ENCODE measurements at regions not wholly inside any gene's neighbourhood (a gene's known extent, or its start where the extent isn't known, plus 50 kb on each side); places are given as distances from the start of the nearest gene placed in this dataset.

DNA sequence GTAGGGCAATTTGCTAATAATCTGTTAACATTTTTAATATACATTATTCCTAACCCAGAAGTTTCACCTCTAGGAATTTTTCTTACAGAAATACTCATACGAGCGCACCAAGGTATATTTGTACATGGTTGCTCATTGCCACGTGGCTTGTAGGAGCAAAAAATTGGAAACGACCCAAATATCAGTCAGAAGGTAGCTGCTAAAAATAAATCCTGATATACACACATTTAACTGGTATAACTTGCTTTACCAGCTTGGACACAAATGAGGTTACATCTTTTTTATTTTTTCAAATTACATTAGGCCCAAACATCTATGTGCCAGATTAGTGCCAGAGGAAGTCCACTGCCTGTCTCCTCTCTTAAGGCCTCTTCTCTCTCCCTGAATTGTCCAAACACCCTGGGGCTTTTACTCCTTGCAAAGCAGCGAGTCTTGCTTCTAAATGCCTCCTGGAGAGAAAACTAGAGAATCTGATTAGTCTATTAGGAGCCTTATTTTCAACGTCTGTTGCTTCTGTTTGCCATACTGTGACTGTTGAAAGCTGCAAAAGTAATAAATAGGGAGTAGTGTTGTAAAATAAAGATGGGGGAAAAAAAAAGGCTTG lies 92.0 kb upstream of the SSBP2 start:
- H3K4me1 ChIP-seq, result peaks cover 0 to 6% of the 10 kb centered on the region in 2 donors
- H3K27ac ChIP-seq, result peak overlapping the region; percentile 8 to 71
- no peaks in the 10 kb centered on the region for H3K36me3 ChIP-seq
- H3K27me3 ChIP-seq, result no peaks in the 10 kb centered on the region
- peak in 1 of 2 donors; percentile 31 for DNase-seq (ENCODE audit: low spot score in 2 of 2)
- peak in 1 of 3 donors; percentile 38 for TF ChIP-seq POLR2AphosphoS5 (IDR thresholded peaks at IDR 0.05)
- TF ChIP-seq, protein P1, sequence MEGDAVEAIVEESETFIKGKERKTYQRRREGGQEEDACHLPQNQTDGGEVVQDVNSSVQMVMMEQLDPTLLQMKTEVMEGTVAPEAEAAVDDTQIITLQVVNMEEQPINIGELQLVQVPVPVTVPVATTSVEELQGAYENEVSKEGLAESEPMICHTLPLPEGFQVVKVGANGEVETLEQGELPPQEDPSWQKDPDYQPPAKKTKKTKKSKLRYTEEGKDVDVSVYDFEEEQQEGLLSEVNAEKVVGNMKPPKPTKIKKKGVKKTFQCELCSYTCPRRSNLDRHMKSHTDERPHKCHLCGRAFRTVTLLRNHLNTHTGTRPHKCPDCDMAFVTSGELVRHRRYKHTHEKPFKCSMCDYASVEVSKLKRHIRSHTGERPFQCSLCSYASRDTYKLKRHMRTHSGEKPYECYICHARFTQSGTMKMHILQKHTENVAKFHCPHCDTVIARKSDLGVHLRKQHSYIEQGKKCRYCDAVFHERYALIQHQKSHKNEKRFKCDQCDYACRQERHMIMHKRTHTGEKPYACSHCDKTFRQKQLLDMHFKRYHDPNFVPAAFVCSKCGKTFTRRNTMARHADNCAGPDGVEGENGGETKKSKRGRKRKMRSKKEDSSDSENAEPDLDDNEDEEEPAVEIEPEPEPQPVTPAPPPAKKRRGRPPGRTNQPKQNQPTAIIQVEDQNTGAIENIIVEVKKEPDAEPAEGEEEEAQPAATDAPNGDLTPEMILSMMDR (IDR thresholded peaks at IDR 0.05), result no peak
- intact Hi-C loops (cut with DNase I; ENCODE audit: low total_unique reads), result no loop called here
- no peak overlapping the region for H3K4me3 ChIP-seq
- H3K9me3 ChIP-seq, result no peaks in the 10 kb centered on the region

DNA sequence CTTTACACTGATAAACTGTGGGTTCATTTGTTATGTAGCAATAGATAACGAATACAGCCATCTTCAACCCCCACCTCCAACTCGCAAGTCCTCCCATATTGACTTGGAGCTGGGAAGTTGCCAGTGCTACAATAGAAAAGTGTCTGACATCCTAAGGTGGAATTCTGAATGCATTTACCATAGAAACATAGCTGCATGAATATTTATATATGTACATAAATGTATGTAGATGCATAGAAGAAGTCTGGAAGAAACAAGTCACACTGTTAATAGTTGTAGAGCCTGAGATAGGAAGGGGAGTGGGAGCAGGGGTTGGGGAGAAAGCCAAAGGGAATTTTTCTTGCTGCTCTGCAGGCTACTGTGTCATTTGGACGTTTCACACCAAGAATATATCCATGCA lies 88.1 kb upstream of the SSBP2 start:
- no peak for DNase-seq (ENCODE audit: low spot score in 2 of 2)
- TF ChIP-seq POLR2AphosphoS5 (IDR thresholded peaks at IDR 0.05) (no peak), POLR2A (IDR thresholded peaks at IDR 0.05) (no peak)
- TF ChIP-seq, protein P1 (IDR thresholded peaks at IDR 0.05), result no peak
- Histone ChIP-seq H3K9me3 (no peaks in the 10 kb centered on the region), H3K4me3 (no peak overlapping the region), H3K27me3 (no peaks in the 10 kb centered on the region), H3K4me1 (no peaks in the 10 kb centered on the region), H3K36me3 (no peaks in the 10 kb centered on the region), H3K27ac (no peak overlapping the region)
- intact Hi-C loops (cut with DNase I; ENCODE audit: low total_unique reads), result loop anchor here (5.0 to 10.0 kb wide), 2 partner anchors 87 to 1636 kb away; partner anchors contain the start of genes SSBP2 and VCAN

DNA sequence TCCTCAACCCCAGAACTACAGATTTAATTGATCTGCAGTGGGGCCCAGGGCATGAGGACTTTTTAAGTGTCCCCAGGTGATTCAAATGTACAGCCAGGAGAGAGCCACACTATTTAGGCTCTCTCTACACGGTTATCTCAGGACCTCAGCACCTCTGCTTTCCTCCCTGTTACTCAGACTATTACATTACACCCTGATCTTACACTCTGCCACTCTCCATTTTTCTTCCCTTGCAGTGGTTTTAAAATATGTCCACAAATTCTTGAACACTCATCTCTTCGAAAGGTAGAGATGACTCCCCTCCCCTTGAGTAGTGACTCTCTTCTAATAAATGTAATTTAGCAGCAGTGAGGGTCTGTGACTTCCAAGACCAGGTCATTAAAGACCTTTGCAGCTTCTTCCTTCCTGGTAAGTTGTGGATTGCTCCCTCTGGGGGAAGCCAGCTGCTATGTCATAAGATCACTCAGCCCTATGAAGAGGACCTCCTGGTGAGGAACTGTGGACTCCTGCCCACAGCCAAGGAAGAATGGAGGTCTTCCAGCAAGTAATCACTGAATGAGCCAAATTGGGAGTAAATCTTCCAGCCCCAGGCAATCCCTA lies 87.5 kb upstream of the SSBP2 start:
- H3K27ac ChIP-seq, result no peak overlapping the region
- no peaks in the 10 kb centered on the region for H3K4me1 ChIP-seq
- H3K36me3 ChIP-seq, result no peaks in the 10 kb centered on the region
- TF ChIP-seq POLR2A (IDR thresholded peaks at IDR 0.05), result no peak
- TF ChIP-seq POLR2AphosphoS5 (IDR thresholded peaks at IDR 0.05), result no peak
- TF ChIP-seq, protein P1 (IDR thresholded peaks at IDR 0.05), result peak in 2 of 3 donors; percentile 25 to 36
- H3K27me3 ChIP-seq, result no peaks in the 10 kb centered on the region
- H3K4me3 ChIP-seq, result no peak overlapping the region
- intact Hi-C loops (cut with DNase I; ENCODE audit: low total_unique reads), result loop anchor here (5.0 to 10.0 kb wide), 2 partner anchors 86 to 1636 kb away; partner anchors contain the start of genes SSBP2 and VCAN
- H3K9me3 ChIP-seq, result no peaks in the 10 kb centered on the region
- no peak for DNase-seq (ENCODE audit: low spot score in 2 of 2)

DNA sequence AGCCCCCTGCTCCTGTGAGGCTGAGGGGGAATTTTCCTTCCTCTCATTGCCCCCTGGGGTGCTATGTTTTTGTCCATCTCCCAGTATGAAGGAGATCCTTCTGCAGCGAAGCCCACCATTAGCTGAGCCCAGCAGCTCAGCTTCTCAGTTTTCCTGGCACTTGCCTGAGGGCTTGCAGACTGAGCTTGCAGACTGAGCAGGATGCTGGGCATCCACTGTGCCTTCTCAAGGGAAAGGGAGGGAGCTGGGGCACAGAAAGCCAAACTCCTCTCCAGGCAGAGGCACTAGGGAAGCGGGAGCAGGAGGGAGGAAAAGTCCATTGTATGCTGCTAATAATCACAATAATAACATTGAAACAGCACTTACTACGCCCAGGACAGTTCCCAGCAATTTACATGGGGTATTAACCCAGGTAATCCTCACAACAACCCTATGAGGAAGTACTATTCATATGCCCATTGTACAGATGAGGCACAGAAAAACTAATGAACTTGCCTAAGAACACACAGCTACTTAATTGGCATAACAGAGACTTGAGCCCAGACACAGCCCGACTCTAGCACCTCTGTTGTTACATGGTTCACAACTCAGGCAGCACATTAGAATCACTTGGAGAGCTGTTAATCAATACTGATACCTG lies 86.9 kb upstream of the SSBP2 start:
- Histone ChIP-seq H3K36me3 (no peaks in the 10 kb centered on the region), H3K27me3 (no peaks in the 10 kb centered on the region), H3K4me3 (no peak overlapping the region), H3K27ac (no peak overlapping the region), H3K4me1 (no peaks in the 10 kb centered on the region), H3K9me3 (no peaks in the 10 kb centered on the region)
- intact Hi-C loops (cut with DNase I; ENCODE audit: low total_unique reads), result loop anchor here (1.0 to 10.0 kb wide), 3 partner anchors 42 to 1637 kb away; partner anchors contain the start of genes SSBP2 and VCAN
- TF ChIP-seq POLR2A (IDR thresholded peaks at IDR 0.05) (no peak), POLR2AphosphoS5 (IDR thresholded peaks at IDR 0.05) (no peak)
- TF ChIP-seq, protein P1 (IDR thresholded peaks at IDR 0.05), result no peak
- no peak for DNase-seq (ENCODE audit: low spot score in 2 of 2)
